ENCODE measurements at regions not wholly inside any gene's neighbourhood (a gene's known extent, or its start where the extent isn't known, plus 50 kb on each side); places are given as distances from the start of the nearest gene placed in this dataset.

DNA sequence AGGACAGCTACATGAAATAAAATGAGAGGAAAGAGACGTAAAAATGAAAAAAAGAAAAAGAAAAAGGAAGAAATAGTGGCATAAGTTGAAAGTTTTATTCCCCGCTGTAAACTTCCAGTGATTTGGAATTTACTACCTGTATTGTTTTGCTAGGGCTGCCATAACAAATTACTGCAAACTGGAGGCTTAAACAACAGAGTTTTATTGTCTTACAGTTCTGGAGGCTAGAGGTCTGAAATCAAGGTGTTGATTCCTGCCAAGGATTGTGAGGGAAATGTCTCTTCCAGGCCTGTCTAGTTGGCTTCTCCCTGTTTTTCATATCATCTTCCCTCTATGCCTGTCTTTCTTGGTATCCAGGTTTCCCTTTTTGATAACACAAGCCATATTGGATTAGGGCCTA, 119.4 kb upstream of the PACRGL start:
- no peak for DNase-seq (ENCODE audit: low spot score)
- FAIRE-seq, result no peak

- DNase-seq (ENCODE audit: low spot score) (no peak), FAIRE-seq (no peak)
These were observed 110.8 kb upstream of the PACRGL start for GRCh38 chr4:20589436-20589835.

DNA sequence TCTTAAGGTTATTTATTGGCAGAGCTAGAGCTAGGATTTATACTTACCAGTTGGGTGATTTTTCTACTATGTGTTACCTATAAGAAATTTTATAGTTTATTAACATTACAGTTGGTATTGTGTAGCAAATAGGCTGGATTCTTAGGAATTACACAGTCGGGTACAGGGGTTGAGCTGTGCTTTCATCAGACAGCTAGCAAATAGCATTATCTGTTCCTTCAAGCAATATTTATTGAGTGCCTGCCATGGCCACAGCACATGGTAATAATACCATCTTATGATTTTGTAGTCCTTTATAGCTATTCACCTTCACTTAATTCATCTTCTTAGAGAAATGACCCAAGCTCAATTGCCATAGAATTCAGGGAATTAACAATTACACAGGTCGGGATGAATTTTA, 109.4 kb upstream of the PACRGL start:
- DNase-seq (ENCODE audit: low spot score), result no peak
- FAIRE-seq, result no peak

DNA sequence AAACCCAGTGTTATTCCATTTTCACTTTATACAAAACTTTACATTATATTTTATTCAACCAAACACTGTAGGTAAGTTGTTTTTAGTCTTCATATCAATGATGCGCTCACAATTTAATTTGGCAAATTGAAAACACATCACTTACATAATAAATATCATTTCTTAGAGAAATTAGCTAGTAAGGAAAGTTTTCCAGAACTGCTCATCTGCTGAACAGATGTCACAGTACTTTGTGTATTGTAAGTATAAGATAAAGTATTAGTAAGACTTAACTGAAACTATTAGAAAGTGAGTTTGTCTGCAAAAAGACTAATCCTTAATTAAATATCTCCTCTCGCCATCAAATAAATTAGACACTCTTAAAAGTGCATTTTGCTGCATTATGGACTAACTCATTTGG, 108.7 kb upstream of the PACRGL start:
- DNase-seq (ENCODE audit: low spot score), result no peak
- no peak for FAIRE-seq

DNA sequence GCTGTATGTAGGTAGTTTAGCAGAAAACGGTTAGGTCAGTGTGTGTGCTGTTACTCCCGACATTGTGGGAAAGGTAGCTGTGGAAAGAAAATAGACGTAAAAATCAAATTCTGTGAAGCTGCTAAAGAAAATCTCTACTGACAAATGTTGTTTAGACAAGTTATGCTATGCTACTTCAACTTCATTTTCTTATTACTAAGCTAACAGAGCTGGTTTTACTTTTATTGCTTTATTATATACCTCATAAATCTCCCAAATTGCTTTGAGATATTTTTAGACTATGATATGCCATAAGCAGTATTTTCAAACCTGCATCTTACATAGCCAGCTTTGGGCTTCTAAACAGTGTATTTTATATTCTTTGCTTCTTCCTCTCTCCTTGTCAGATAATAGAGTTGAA, 108.2 kb upstream of the PACRGL start:
- FAIRE-seq (no peak), DNase-seq (ENCODE audit: low spot score) (no peak)

DNA sequence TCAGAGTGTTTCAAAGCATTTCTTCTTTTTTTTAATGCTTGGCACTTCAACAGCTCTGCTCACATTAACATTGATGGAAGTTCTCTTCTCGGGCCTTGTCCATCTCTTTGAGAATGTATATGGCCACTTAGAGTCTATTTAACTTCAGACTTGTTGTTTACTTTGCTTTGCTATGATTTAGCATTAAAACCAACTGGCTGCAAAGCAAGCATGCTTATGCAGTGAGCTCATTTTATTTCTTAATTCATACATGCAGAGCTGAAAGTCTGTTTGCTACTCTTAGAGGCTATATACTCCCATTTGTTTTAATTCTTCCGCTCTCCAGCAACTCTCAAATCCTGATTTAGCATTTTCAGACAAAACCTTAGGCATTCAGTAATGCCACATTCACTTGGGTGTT, 107.6 kb upstream of the PACRGL start:
- FAIRE-seq (no peak), DNase-seq (ENCODE audit: low spot score) (no peak)

DNA sequence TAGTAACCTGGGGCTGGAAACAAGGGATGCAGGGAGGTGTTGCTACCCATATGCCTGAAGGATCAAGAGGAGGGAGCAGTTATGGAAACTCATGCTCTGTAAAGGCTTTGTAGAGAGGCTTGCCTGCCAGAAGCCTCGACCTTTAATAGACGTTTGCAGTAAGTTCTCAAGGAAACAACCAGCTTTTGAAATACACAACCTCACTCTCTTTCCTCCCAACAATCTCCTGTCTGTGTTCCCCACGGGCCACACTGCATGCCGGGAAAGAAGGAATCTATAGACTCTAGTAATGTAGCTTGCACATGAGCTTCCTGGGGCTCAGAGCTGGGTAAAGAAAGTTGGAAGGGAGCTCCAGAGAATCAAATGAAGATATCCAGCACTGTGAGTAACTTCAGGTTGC, 101.6 kb upstream of the PACRGL start:
- DNase-seq (ENCODE audit: low spot score) (no peak), FAIRE-seq (no peak)

DNA sequence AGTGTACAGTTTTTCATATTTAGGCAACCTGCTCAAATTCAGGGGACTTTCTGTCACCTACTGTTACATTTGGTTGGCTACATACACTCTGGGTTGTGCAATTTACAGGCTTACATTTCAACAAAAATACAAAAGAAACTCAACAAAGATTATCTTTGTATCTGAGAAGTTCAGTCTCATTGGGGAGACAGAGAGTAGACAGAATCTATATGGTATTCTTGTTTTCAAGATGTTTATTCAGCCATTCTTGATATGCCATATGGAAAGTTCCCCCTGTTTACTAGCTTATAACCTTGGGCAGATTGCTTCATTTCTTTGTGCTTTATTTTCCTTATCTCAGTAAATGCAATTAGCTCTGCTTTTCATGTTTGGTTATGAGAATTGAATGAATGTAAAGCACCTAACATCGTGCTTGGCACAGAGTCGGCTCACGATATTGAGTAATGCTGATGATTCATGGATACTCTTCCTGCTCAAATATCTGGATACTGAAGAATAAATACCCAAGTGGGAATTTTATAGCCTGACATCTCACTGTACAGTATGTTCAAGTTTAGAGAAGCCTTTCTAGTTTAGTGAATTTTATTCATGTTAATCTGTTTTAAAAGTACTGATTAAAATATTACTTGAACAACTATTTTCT, 96.5 kb upstream of the PACRGL start:
- no peak for FAIRE-seq
- DNase-seq (ENCODE audit: low spot score), result no peak

DNA sequence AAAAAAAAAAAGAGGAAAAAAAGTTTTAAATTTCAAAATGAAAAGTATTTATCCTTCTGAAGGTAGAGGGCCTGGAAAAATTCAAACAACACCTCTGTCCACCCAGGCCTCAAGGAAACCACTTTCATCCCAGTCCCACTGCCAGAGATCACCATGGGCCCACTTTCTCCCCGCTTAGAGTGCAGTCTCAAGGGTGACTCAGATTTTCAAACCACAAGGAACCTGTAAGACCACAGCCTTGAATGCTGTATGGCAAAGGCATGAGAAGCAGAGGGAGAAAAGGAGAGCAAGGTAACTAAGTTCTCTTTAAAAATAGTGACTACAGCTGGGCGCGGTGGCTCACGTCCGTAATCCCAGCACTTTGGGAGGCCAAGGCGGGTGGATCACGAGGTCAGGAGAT, 87.9 kb upstream of the PACRGL start:
- DNase-seq (ENCODE audit: low spot score) (peak; percentile 67), FAIRE-seq (no peak)

- DNase-seq (ENCODE audit: low spot score) (no peak), FAIRE-seq (no peak)
These were observed 85.4 kb upstream of the PACRGL start for GRCh38 chr4:20614816-20615215.

- FAIRE-seq (no peak), DNase-seq (ENCODE audit: low spot score) (peak; percentile 57)
These were observed 84.6 kb upstream of the PACRGL start for GRCh38 chr4:20615486-20616260.

DNA sequence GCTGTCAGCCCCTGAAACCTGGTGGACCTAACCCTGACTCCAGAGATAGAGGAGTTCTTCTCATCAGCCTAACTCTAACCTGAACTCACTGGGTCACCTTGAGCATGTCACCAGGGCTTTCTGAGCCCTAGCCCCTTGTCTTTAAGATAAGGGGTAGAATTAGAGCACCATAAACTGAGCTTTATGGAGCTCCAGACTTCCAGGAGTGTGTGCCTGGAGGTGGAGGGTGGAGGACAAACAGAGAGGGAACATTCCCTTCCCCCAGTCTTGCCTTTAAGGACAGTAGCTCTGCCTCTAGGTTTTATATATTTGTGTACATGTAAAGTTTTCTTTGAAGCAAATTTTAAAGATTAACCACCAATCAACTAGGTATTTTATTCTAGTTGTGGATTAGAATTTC, 83.9 kb upstream of the PACRGL start:
- no peak for DNase-seq (ENCODE audit: low spot score)
- FAIRE-seq, result no peak

DNA sequence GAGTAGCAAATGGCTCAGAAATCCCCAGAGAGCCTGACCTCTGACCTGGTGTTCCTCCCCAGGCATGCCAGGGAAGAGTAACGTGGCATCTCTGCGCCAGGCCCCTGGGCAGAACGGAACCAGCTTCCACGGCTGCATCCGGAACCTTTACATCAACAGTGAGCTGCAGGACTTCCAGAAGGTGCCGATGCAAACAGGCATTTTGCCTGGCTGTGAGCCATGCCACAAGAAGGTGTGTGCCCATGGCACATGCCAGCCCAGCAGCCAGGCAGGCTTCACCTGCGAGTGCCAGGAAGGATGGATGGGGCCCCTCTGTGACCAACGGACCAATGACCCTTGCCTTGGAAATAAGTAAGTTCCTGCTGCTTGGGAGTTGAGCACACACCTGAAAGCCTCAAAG, 83.4 kb upstream of the PACRGL start:
- FAIRE-seq, result no peak

DNA sequence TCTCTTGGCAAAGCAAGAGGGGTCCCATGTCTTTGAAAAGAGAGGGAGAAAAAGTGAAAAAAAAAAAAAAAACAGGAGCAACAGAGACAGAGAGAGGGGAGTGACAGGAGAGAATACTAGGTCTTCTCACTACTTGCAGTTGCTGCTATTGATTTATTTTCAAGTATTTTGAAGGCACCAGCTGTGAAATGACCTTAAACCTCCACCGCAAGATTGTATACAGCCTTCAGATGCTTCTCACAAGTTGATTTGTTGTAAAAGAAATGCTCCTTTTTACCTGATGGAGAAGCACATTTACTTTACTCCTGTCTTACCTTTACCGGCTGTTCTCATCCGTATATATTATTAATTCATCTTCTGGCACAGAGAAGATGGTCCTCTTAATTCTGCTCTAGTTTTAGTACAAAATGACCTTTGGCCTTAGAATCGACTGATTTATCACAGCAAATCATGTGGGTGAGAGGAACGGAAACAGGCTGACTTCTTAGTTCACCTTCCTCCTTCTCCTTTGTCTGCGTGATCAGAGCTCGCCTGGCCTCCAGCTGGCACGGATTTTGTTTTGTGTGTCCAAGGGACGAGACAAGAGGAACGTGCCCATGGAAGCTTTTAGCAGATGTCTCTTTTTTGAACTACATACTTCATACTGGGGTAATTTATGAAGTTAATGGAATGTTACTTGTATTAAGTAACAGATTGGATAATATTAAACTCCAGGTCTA, 82.4 kb upstream of the PACRGL start:
- DNase-seq (ENCODE audit: low spot score), result no peak
- no peak for FAIRE-seq

More for the DNA sequence above, 83.4 kb upstream of the PACRGL start:
- DNase-seq (ENCODE audit: low spot score), result no peak

DNA sequence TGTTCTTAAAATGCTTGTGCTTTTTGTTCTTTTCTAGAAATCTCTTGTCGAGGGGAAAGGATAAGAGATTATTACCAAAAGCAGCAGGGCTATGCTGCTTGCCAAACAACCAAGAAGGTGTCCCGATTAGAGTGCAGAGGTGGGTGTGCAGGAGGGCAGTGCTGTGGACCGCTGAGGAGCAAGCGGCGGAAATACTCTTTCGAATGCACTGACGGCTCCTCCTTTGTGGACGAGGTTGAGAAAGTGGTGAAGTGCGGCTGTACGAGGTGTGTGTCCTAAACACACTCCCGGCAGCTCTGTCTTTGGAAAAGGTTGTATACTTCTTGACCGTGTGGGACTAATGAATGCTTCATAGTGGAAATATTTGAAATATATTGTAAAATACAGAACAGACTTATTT, 81.5 kb upstream of the PACRGL start:
- no peak for DNase-seq (ENCODE audit: low spot score)
- no peak for FAIRE-seq

DNA sequence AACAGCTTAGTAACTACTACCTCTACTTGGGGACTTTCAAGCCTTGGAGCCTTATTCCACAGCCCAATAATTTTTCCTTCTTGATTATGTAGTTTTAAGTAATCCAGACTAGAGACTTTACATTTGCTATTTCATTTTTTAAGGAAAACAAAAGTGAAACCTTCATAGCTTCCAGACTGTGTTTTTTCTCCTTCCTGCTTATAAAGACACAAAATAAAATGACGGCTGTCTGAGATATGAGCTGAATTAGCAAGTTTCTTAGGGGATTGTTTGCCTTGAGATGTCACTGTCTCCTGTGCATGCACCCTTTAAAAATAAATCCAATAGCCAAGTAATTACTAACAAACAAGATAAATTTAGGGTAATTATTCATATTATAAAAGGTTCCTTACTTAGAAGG, 78.8 kb upstream of the PACRGL start:
- FAIRE-seq, result no peak
- DNase-seq (ENCODE audit: low spot score), result no peak

GRCh38 chr4:20622701-20623100, 77.6 kb upstream of the PACRGL start:
- FAIRE-seq (no peak), DNase-seq (ENCODE audit: low spot score) (no peak)

- no peak for FAIRE-seq
- DNase-seq (ENCODE audit: low spot score), result no peak
These were observed 76.3 kb upstream of the PACRGL start for GRCh38 chr4:20623939-20624338.

GRCh38 chr4:20624793-20625374, 75.4 kb upstream of the PACRGL start:
- FAIRE-seq (no peak), DNase-seq (ENCODE audit: low spot score) (no peak)

DNA sequence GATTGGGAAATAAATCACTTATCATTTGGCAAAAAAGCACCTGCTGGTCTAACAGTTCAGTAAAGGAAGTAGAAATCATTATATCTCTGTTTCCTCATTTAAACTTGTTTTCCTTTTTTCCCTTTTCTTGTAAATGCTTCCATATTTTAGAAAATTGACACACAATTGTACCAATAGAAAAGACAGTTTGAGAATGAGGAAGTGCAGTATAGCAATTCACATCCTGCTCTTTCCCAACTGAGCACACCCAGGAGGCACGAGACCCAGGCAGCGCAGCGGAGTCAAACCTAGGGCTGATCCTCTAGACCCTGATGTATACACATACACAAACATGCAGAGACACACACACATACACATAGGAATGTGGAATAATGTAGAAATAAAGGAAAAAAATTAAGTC, 74.8 kb upstream of the PACRGL start:
- DNase-seq (ENCODE audit: low spot score) (no peak), FAIRE-seq (no peak)

GRCh38 chr4:20626326-20627005, 73.8 kb upstream of the PACRGL start:
- no peak for FAIRE-seq
- no peak for DNase-seq (ENCODE audit: low spot score)

DNA sequence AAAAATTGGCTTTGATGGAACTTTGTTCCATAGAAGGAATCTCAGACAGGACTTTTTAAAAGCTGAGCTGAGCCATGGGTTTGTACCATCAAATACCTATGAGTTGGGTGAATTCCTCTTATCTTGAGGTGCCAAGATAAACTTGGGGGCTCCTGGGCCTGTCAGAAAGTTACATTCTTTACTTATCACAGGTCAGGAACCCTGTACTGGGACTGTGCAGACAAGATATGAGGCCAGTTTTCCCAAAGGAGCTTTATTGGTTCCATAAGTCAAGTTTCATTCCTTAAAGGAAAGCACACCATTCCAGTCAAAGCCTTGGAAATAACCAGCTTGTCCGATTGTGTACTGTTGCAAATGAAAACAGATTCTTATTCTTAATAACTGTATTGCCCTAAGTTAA, 72.4 kb upstream of the PACRGL start:
- FAIRE-seq, result no peak
- DNase-seq (ENCODE audit: low spot score), result no peak

Measured in urothelium cell line (cell line).